A549 (cell line): ENCODE measurements at regions not wholly inside any gene's neighbourhood (a gene's known extent, or its start where the extent isn't known, plus 50 kb on each side); places are given as distances from the start of the nearest gene placed in this dataset.

Experiments used
- CEBPB ChIP-seq, 2 experiments: fragments of >200 bp in 1 of 2; sonication (Bioruptor Twin) in 1 of 2; formaldehyde crosslinking in 1 of 2; IDR thresholded peaks; 2 replicates each; pipeline ENCODE4 v1.6.1; 2012 to 2016
- CHD4 ChIP-seq: fragments of 200-600 bp; sonication (generic); IDR thresholded peaks from 2 replicates; pipeline ENCODE4 v1.6.1; 2016; ENCODE audit warnings: antibody characterized with exemption, mild to moderate bottlenecking, borderline replicate concordance
- CTCF ChIP-seq: fragments of >200 bp; sonication (Bioruptor Twin); formaldehyde crosslinking; IDR thresholded peaks from 3 replicates; pipeline ENCODE4 v1.5.1; 2016
- EP300 ChIP-seq, 2 experiments: fragments of >200 bp; sonication (Bioruptor Twin); formaldehyde crosslinking; IDR thresholded peaks; 2 replicates in 1 of 2; 3 replicates in 1 of 2; pipeline ENCODE4 v1.6.1; 2016 to 2017
- MAFK ChIP-seq: fragments of 450-650 bp; IDR thresholded peaks from 2 replicates; pipeline ENCODE4 v1.6.1; 2014; ENCODE audit not compliant: partially characterized antibody
- MAZ ChIP-seq: fragments of 150-350 bp; IDR thresholded peaks from 2 replicates; pipeline ENCODE4 v1.6.1; 2014; ENCODE audit warnings: antibody characterized with exemption, low read depth, low read length, borderline replicate concordance
- POLR2A ChIP-seq: IDR thresholded peaks from 2 replicates; pipeline ENCODE4 v1.6.1; 2012; ENCODE audit warnings: mild to moderate bottlenecking, low read length
- POLR2AphosphoS2 ChIP-seq: conservative IDR thresholded peaks from 2 replicates; pipeline ENCODE4 v1.6.1; 2012; ENCODE audit warnings: low read length, improper control_type of control experiment, inconsistent platforms
- RAD21 ChIP-seq, 2 experiments: fragments of >200 bp in 1 of 2; sonication (Bioruptor Twin) in 1 of 2; formaldehyde crosslinking in 1 of 2; IDR thresholded peaks in 1 of 2; conservative IDR thresholded peaks in 1 of 2; 2 replicates in 1 of 2; 3 replicates in 1 of 2; pipeline ENCODE4 v1.6.1; 2012 to 2018; ENCODE audit warnings: inconsistent platforms in 1 of 2
- RCOR1 ChIP-seq: fragments of 150-350 bp; IDR thresholded peaks from 2 replicates; pipeline ENCODE4 v1.6.1; 2014; ENCODE audit warnings: antibody characterized with exemption, low read length, low read depth
- REST ChIP-seq: fragments of 200-600 bp; sonication (generic); IDR thresholded peaks from 2 replicates; pipeline ENCODE4 v1.6.1; 2016; ENCODE audit warnings: antibody characterized with exemption, mild to moderate bottlenecking, moderate library complexity
- RFX5 ChIP-seq: fragments of 450-650 bp; IDR thresholded peaks from 2 replicates; pipeline ENCODE4 v1.7.1; 2014; ENCODE audit warnings: antibody characterized with exemption, mild to moderate bottlenecking, moderate library complexity
- TP53 ChIP-seq: fragments of 250-450 bp; sonication (Bioruptor Pico); IDR thresholded peaks from 2 replicates; pipeline ENCODE4 v1.5.0; 2021; ENCODE audit warnings: mild to moderate bottlenecking, moderate library complexity

- TF ChIP-seq EP300 (IDR thresholded peaks at IDR 0.05) (no peak), POLR2A (no peak), RAD21 (conservative IDR thresholded peaks at IDR 0.05 in 1 of 2, IDR thresholded peaks at IDR 0.05 in 1 of 2) (no peak), REST (no peak), CTCF (no peak), CEBPB (IDR thresholded peaks at IDR 0.05) (no peak), RCOR1 (no peak), MAFK (no peak), POLR2AphosphoS2 (no peak), MAZ (no peak), RFX5 (no peak), CHD4 (no peak), TP53 (CRISPR knock-in tag) (no peak)
Measured at GRCh38 chr21:28548291-28548690, 444.4 kb downstream of the LTN1 start.
